GM12878 (cell line): ENCODE measurements at regions not wholly inside any gene's neighbourhood (a gene's known extent, or its start where the extent isn't known, plus 50 kb on each side); places are given as distances from the start of the nearest gene placed in this dataset.

ENCODE experiments used
- CHD1 ChIP-seq: IDR thresholded peaks from 2 replicates; pipeline ENCODE4 v1.6.1; 2012; ENCODE audit warnings: low read depth, low read length, improper control_type of control experiment
- TF ChIP-seq, protein P1 (sequence below), 3 experiments: IDR thresholded peaks in 2 of 3; conservative IDR thresholded peaks in 1 of 3; 2 replicates each; pipeline ENCODE4 v1.5.1; 2011; ENCODE audit warnings: low read depth in 3 of 3, low read length in 3 of 3, mild to moderate bottlenecking in 3 of 3, control low read depth in 2 of 3, moderate library complexity in 2 of 3, inconsistent platforms in 1 of 3, mixed read lengths in 1 of 3; ENCODE audit not compliant: control insufficient read depth in 2 of 3, insufficient read depth in 1 of 3; ENCODE audit errors: extremely low read depth in 1 of 3

DNA sequence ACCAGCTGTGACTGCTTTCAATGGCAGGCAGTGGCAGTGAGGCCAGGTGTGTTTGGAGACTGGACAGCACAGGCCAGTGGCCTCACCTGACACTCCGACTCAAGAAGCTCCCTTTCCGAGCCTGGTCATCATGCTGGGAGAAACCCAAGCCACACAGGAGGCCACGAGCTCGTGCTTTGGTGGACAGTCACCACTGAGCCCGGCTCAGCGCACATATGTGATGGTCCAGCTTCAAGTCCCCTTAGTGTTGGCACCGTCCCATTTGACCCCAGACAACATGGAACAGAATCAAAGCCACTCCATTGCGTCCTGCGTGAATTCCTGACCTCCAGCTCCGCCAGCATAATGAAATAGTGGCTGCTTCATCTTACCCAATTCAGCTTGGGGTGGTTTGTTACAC is 64.0 kb upstream of the PPP1R26 start:
- TF ChIP-seq, protein P1, sequence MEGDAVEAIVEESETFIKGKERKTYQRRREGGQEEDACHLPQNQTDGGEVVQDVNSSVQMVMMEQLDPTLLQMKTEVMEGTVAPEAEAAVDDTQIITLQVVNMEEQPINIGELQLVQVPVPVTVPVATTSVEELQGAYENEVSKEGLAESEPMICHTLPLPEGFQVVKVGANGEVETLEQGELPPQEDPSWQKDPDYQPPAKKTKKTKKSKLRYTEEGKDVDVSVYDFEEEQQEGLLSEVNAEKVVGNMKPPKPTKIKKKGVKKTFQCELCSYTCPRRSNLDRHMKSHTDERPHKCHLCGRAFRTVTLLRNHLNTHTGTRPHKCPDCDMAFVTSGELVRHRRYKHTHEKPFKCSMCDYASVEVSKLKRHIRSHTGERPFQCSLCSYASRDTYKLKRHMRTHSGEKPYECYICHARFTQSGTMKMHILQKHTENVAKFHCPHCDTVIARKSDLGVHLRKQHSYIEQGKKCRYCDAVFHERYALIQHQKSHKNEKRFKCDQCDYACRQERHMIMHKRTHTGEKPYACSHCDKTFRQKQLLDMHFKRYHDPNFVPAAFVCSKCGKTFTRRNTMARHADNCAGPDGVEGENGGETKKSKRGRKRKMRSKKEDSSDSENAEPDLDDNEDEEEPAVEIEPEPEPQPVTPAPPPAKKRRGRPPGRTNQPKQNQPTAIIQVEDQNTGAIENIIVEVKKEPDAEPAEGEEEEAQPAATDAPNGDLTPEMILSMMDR (IDR thresholded peaks at IDR 0.05 in 2 of 3, conservative IDR thresholded peaks at IDR 0.05 in 1 of 3; ENCODE audit: control insufficient read depth in 2 of 3, extremely low read depth in 1 of 3, insufficient read depth in 1 of 3, low read depth in 3 of 3, low read length in 3 of 3) = no peak
- no peak for TF ChIP-seq CHD1
